Neural progenitor cell (in vitro differentiated cells): ENCODE measurements at regions not wholly inside any gene's neighbourhood (a gene's known extent, or its start where the extent isn't known, plus 50 kb on each side); places are given as distances from the start of the nearest gene placed in this dataset.

ENCODE experiments used
- DNase-seq: peaks from one replicate; pipeline ENCODE4 v3.0.0-alpha.2; 2016; ENCODE audit warnings: low spot score
- H2AFZ ChIP-seq: fragments of 200-600 bp; sonication (generic); replicated peaks from 2 replicates; pipeline ENCODE4 v1.6.1; 2016; ENCODE audit warnings: antibody characterized with exemption
- H3F3A ChIP-seq: fragments of 200-600 bp; sonication (generic); 2 replicates; pipeline ENCODE4 v1.6.1; 2016; ENCODE audit warnings: antibody characterized with exemption, low read depth
- H3K27ac ChIP-seq: fragments of 200-600 bp; sonication (generic); 2 replicates; pipeline ENCODE4 v1.5.1; 2016; ENCODE audit warnings: mild to moderate bottlenecking
- H3K27me3 ChIP-seq: fragments of 200-600 bp; sonication (generic); 2 replicates; pipeline ENCODE4 v1.6.1; 2016; ENCODE audit warnings: mild to moderate bottlenecking, moderate library complexity
- H3K36me3 ChIP-seq: fragments of 200-600 bp; sonication (generic); 2 replicates; pipeline ENCODE4 v1.5.1; 2016
- H3K4me1 ChIP-seq: fragments of 200-600 bp; sonication (generic); 2 replicates; pipeline ENCODE4 v1.6.1; 2016; ENCODE audit warnings: mixed run types
- H3K4me2 ChIP-seq: fragments of 200-600 bp; sonication (generic); 2 replicates; pipeline ENCODE4 v1.6.1; 2016
- H3K4me3 ChIP-seq: fragments of 200-600 bp; sonication (generic); 2 replicates; pipeline ENCODE4 v1.5.1; 2016
- H3K79me2 ChIP-seq: fragments of 200-600 bp; sonication (generic); 2 replicates; pipeline ENCODE4 v1.6.1; 2016; ENCODE audit warnings: low read depth
- H3K9ac ChIP-seq: fragments of 200-600 bp; sonication (generic); 2 replicates; pipeline ENCODE4 v1.6.1; 2016
- H3K9me3 ChIP-seq: fragments of 200-600 bp; sonication (generic); 2 replicates; pipeline ENCODE4 v1.5.1; 2016; ENCODE audit warnings: low read depth
- H4K20me1 ChIP-seq: fragments of 200-600 bp; sonication (generic); 2 replicates; pipeline ENCODE4 v1.6.1; 2016; ENCODE audit warnings: low read depth
- H3K27ac Mint-ChIP-seq: 3 replicates; pipeline ENCODE4 v1.8.0; 2021; ENCODE audit warnings: mixed read lengths
- H3K27me3 Mint-ChIP-seq: 2 replicates; pipeline ENCODE4 v1.8.0; 2022; ENCODE audit warnings: low read depth, mild to moderate bottlenecking, inconsistent platforms, moderate library complexity, mixed read lengths; ENCODE audit not compliant: insufficient read depth
- H3K36me3 Mint-ChIP-seq: 3 replicates; pipeline ENCODE4 v1.8.0; 2021; ENCODE audit warnings: mixed read lengths
- H3K4me1 Mint-ChIP-seq: 3 replicates; pipeline ENCODE4 v1.8.0; 2021; ENCODE audit warnings: mixed read lengths
- H3K4me3 Mint-ChIP-seq: 3 replicates; pipeline ENCODE4 v1.8.0; 2021; ENCODE audit warnings: mild to moderate bottlenecking, moderate library complexity, mixed read lengths
- H3K9me3 Mint-ChIP-seq: 3 replicates; pipeline ENCODE4 v1.8.0; 2020; ENCODE audit warnings: mixed read lengths
- EZH2 ChIP-seq: fragments of 200-600 bp; sonication (generic); IDR thresholded peaks from 2 replicates; pipeline ENCODE4 v1.6.1; 2017; ENCODE audit warnings: antibody characterized with exemption, mild to moderate bottlenecking, moderate library complexity
- EZH2phosphoT487 ChIP-seq: fragments of 200-600 bp; sonication (generic); IDR thresholded peaks from 2 replicates; pipeline ENCODE4 v1.6.1; 2017; ENCODE audit warnings: antibody characterized with exemption
- TF ChIP-seq, protein P1 (sequence below): fragments of 200-600 bp; sonication (generic); IDR thresholded peaks from 2 replicates; pipeline ENCODE4 v1.5.1; 2017; ENCODE audit warnings: antibody characterized with exemption, mild to moderate bottlenecking

DNA sequence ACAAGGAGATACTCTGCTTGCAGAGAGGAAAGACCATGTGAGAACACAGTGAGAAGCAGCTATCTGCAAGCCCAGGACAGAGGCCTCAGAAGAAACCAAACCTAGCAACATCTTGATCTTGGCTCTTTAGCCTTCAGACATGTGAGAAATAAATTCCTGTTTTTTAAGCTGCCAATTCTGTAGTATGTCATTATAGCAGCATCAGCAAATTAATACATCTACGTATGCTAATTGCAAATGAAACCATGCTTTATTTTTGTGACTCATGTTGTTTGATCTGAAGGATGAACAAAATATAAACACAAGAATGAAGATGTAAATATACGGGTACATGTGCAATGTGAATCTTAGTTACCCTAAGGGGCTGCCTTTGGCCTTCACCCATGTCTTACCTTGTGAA lies 714.4 kb upstream of the ARPP21 start:
- Histone ChIP-seq H3K4me3 (no peak overlapping the region), H3K9ac (no peak overlapping the region), H3K9me3 (no peaks in the 10 kb centered on the region), H3K4me2 (no peak overlapping the region), H3K4me1 (peaks cover 16% of the 10 kb centered on the region), H3K36me3 (no peaks in the 10 kb centered on the region), H3K79me2 (no peaks in the 10 kb centered on the region), H4K20me1 (no peaks in the 10 kb centered on the region), H3K27ac (no peak overlapping the region), H3K27me3 (no peaks in the 10 kb centered on the region), H3F3A (peaks cover 14% of the 10 kb centered on the region), H2AFZ (no peak overlapping the region)
- H3K36me3 Mint-ChIP-seq, result no peaks in the 10 kb centered on the region
- TF ChIP-seq, protein P1, sequence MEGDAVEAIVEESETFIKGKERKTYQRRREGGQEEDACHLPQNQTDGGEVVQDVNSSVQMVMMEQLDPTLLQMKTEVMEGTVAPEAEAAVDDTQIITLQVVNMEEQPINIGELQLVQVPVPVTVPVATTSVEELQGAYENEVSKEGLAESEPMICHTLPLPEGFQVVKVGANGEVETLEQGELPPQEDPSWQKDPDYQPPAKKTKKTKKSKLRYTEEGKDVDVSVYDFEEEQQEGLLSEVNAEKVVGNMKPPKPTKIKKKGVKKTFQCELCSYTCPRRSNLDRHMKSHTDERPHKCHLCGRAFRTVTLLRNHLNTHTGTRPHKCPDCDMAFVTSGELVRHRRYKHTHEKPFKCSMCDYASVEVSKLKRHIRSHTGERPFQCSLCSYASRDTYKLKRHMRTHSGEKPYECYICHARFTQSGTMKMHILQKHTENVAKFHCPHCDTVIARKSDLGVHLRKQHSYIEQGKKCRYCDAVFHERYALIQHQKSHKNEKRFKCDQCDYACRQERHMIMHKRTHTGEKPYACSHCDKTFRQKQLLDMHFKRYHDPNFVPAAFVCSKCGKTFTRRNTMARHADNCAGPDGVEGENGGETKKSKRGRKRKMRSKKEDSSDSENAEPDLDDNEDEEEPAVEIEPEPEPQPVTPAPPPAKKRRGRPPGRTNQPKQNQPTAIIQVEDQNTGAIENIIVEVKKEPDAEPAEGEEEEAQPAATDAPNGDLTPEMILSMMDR, result no peak
- no peak for TF ChIP-seq EZH2phosphoT487
- TF ChIP-seq EZH2, result no peak
- H3K9me3 Mint-ChIP-seq, result no peaks in the 10 kb centered on the region
- DNase-seq, result no peak
- no peak overlapping the region for H3K4me3 Mint-ChIP-seq
- peaks cover 2% of the 10 kb centered on the region for H3K27me3 Mint-ChIP-seq
- no peak overlapping the region for H3K27ac Mint-ChIP-seq
- peaks cover 17% of the 10 kb centered on the region for H3K4me1 Mint-ChIP-seq

DNA sequence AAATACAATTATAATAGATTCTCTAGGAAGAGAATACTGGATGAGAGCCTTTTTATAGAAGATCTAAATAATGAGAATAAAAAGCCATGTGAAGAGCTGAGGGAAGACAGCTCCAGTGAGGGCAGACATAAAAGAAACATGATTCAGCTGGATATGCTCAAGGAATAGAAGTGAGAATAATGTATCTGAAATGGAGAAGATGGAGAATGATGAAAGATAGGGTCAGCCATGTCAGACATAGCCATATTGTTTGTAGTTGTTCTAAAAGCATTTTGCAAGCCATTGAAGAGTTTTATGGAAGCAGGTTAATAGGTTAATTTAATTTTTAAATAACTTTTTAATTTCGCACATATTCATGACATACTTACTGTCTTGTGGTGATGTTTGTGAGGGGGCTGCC lies 713.5 kb upstream of the ARPP21 start:
- H3K9me3 ChIP-seq, result no peaks in the 10 kb centered on the region
- H3K27ac Mint-ChIP-seq, result no peak overlapping the region
- TF ChIP-seq EZH2 (no peak), EZH2phosphoT487 (no peak)
- TF ChIP-seq, protein P1, result no peak

DNA sequence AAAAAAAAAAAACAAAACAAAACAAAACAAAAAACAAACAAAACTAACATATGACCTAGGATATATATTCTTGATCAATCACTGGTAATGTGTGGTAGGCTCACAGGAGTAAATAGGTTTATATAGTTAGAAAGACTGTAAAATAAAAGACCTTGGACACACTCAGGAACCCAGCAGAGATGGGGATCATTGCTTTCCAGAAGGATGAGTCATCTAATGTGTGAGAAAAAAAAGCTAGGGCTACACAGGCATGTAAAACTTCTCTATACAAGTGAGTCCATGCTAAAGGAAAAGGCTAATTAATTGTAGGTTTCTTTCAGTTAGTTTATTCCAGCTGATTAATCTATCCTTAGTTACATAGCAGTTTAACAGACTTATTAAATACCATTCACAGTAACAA lies 710.3 kb upstream of the ARPP21 start:
- H3F3A ChIP-seq, result no peaks in the 10 kb centered on the region
- Mint-ChIP-seq H3K27ac (no peak overlapping the region), H3K27me3 (peaks cover 4% of the 10 kb centered on the region), H3K9me3 (peaks cover 12% of the 10 kb centered on the region), H3K4me3 (no peak overlapping the region), H3K36me3 (no peaks in the 10 kb centered on the region), H3K4me1 (peaks cover 5% of the 10 kb centered on the region)
- TF ChIP-seq EZH2phosphoT487, result no peak
- TF ChIP-seq, protein P1, result no peak
- TF ChIP-seq EZH2, result no peak
- H3K27ac ChIP-seq, result no peak overlapping the region
- H3K4me2 ChIP-seq, result no peak overlapping the region
- DNase-seq, result no peak
- no peaks in the 10 kb centered on the region for H4K20me1 ChIP-seq
- H2AFZ ChIP-seq, result no peak overlapping the region
- H3K9me3 ChIP-seq, result no peaks in the 10 kb centered on the region
- H3K9ac ChIP-seq, result no peak overlapping the region
- no peaks in the 10 kb centered on the region for H3K27me3 ChIP-seq
- H3K36me3 ChIP-seq, result no peaks in the 10 kb centered on the region
- no peaks in the 10 kb centered on the region for H3K79me2 ChIP-seq
- no peak overlapping the region for H3K4me3 ChIP-seq
- no peaks in the 10 kb centered on the region for H3K4me1 ChIP-seq

More for the DNA sequence above, 713.5 kb upstream of the ARPP21 start:
- Mint-ChIP-seq H3K9me3 (peaks cover 5% of the 10 kb centered on the region), H3K36me3 (no peaks in the 10 kb centered on the region), H3K4me3 (no peak overlapping the region), H3K4me1 (peaks cover 12% of the 10 kb centered on the region), H3K27me3 (peaks cover 2% of the 10 kb centered on the region)
- no peak overlapping the region for H3K4me2 ChIP-seq
- peaks cover 7% of the 10 kb centered on the region for H3K4me1 ChIP-seq
- no peak for DNase-seq
- H3K79me2 ChIP-seq, result no peaks in the 10 kb centered on the region
- H3K27me3 ChIP-seq, result no peaks in the 10 kb centered on the region
- H2AFZ ChIP-seq, result no peak overlapping the region
- peaks cover 6% of the 10 kb centered on the region for H3F3A ChIP-seq
- H3K27ac ChIP-seq, result no peak overlapping the region
- no peaks in the 10 kb centered on the region for H3K36me3 ChIP-seq
- H3K9ac ChIP-seq, result no peak overlapping the region
- H4K20me1 ChIP-seq, result no peaks in the 10 kb centered on the region
- H3K4me3 ChIP-seq, result no peak overlapping the region
